NCI-H2196 treated with DMSO at 0.1 percent for 48 hours (cell line): ENCODE measurements at regions not wholly inside any gene's neighbourhood (a gene's known extent, or its start where the extent isn't known, plus 50 kb on each side); places are given as distances from the start of the nearest gene placed in this dataset.

Experiments
- DNase-seq: peaks from one replicate; lab custom pipeline; 2025; ENCODE audit not compliant: unreplicated experiment; lab: John Stamatoyannopoulos, UW

- no peak for DNase-seq
These were observed 1096.6 kb downstream of the PCDH17 start for GRCh38 chr13:58728126-58728525.

GRCh38 chr13:58729361-58729760 lies 1097.8 kb downstream of the PCDH17 start:
- DNase-seq, result no peak

- DNase-seq, result no peak
These were observed 1113.1 kb downstream of the PCDH17 start for GRCh38 chr13:58744686-58745085.

- no peak for DNase-seq
These were observed 1136.0 kb downstream of the PCDH17 start for GRCh38 chr13:58767566-58767965.

GRCh38 chr13:58773280-58773859 lies 1141.8 kb downstream of the PCDH17 start:
- DNase-seq, result no peak

GRCh38 chr13:58782736-58783135 lies 1151.2 kb downstream of the PCDH17 start:
- DNase-seq, result no peak

- no peak for DNase-seq
These were observed 1161.3 kb downstream of the PCDH17 start for GRCh38 chr13:58792854-58793253.

- no peak for DNase-seq
These were observed 1164.2 kb downstream of the PCDH17 start for GRCh38 chr13:58795715-58796114.

- no peak for DNase-seq
These were observed 1173.3 kb downstream of the PCDH17 start for GRCh38 chr13:58804832-58805231.

GRCh38 chr13:58806401-58806800 lies 1174.9 kb downstream of the PCDH17 start:
- no peak for DNase-seq

GRCh38 chr13:58823701-58824100 lies 1192.2 kb downstream of the PCDH17 start:
- no peak for DNase-seq

- DNase-seq, result no peak
These were observed 1196.4 kb downstream of the PCDH17 start for GRCh38 chr13:58827904-58828303.

GRCh38 chr13:58830841-58831240 lies 1199.3 kb downstream of the PCDH17 start:
- no peak for DNase-seq

- no peak for DNase-seq
These were observed 1207.1 kb downstream of the PCDH17 start for GRCh38 chr13:58838615-58839014.

GRCh38 chr13:58843071-58843470 lies 1211.5 kb downstream of the PCDH17 start:
- DNase-seq, result no peak

- no peak for DNase-seq
These were observed 1212.0 kb downstream of the PCDH17 start for GRCh38 chr13:58843567-58843966.

GRCh38 chr13:58850161-58850560 lies 1218.6 kb downstream of the PCDH17 start:
- DNase-seq, result no peak

- no peak for DNase-seq
These were observed 1220.5 kb downstream of the PCDH17 start for GRCh38 chr13:58852076-58852475.

- no peak for DNase-seq
These were observed 1223.7 kb downstream of the PCDH17 start for GRCh38 chr13:58855283-58855682.

- DNase-seq, result no peak
These were observed 1227.4 kb downstream of the PCDH17 start for GRCh38 chr13:58858870-58859371.

- DNase-seq, result no peak
These were observed 1233.7 kb downstream of the PCDH17 start for GRCh38 chr13:58865286-58865685.

- no peak for DNase-seq
These were observed 1238.0 kb downstream of the PCDH17 start for GRCh38 chr13:58869566-58869965.

- DNase-seq, result no peak
These were observed 1244.9 kb downstream of the PCDH17 start for GRCh38 chr13:58876473-58876872.
